HEK293 (cell line): ENCODE measurements at regions not wholly inside any gene's neighbourhood (a gene's known extent, or its start where the extent isn't known, plus 50 kb on each side); places are given as distances from the start of the nearest gene placed in this dataset.

Experiments
- REST ChIP-seq: fragments of 450-650 bp; formaldehyde crosslinking; IDR thresholded peaks from 2 replicates; pipeline ENCODE4 v1.5.1; 2016; ENCODE audit warnings: missing biosample characterization, missing genetic modification characterization
- TCF7L2 ChIP-seq: IDR thresholded peaks from 2 replicates; pipeline ENCODE4 v1.6.1; 2011; ENCODE audit warnings: low read depth, mild to moderate bottlenecking, inconsistent platforms, low read length, moderate library complexity, borderline replicate concordance
- ZNF561 ChIP-seq: fragments of 450-650 bp; IDR thresholded peaks from 2 replicates; pipeline ENCODE4 v1.5.1; 2018; ENCODE audit warnings: missing biosample characterization, missing genetic modification characterization, borderline replicate concordance
- ZNF610 ChIP-seq: fragments of 450-650 bp; formaldehyde crosslinking; IDR thresholded peaks from 2 replicates; pipeline ENCODE4 v1.5.1; 2016; ENCODE audit warnings: missing biosample characterization, missing genetic modification characterization, borderline replicate concordance
- TF ChIP-seq, protein P1 (sequence below): fragments of 450-650 bp; formaldehyde crosslinking; IDR thresholded peaks from 2 replicates; pipeline ENCODE4 v1.5.1; 2016; ENCODE audit warnings: missing biosample characterization, missing genetic modification characterization
- TF ChIP-seq, protein P2 (sequence below): fragments of 450-650 bp; formaldehyde crosslinking; IDR thresholded peaks from 2 replicates; pipeline ENCODE4 v1.5.1; 2016; ENCODE audit warnings: missing biosample characterization, missing genetic modification characterization

DNA sequence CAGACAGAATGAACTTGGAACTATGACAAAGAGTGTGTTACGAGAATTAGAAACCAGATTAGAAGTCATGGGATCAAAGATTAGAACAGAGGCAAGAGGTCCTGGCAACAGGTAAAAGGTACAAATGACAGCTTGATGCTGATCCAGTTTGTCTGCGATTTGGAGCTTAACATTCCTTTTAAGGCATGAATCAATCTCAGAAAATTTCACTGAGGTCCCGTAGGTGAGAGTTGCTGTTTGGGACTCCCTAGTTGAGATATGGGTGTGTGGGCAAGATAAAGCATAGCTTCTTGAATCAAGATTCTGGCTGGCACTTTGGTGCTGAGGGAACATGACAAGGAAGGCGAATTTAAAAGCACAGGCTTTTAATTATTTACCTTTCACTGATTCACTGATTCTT is 62.6 kb upstream of the ACSL4 start:
- TF ChIP-seq ZNF561 (tag by site-specific recombination) (no peak), TCF7L2 (no peak), ZNF610 (no peak), REST (tag by site-specific recombination) (no peak)
- TF ChIP-seq, protein P1, sequence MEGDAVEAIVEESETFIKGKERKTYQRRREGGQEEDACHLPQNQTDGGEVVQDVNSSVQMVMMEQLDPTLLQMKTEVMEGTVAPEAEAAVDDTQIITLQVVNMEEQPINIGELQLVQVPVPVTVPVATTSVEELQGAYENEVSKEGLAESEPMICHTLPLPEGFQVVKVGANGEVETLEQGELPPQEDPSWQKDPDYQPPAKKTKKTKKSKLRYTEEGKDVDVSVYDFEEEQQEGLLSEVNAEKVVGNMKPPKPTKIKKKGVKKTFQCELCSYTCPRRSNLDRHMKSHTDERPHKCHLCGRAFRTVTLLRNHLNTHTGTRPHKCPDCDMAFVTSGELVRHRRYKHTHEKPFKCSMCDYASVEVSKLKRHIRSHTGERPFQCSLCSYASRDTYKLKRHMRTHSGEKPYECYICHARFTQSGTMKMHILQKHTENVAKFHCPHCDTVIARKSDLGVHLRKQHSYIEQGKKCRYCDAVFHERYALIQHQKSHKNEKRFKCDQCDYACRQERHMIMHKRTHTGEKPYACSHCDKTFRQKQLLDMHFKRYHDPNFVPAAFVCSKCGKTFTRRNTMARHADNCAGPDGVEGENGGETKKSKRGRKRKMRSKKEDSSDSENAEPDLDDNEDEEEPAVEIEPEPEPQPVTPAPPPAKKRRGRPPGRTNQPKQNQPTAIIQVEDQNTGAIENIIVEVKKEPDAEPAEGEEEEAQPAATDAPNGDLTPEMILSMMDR (tag by site-specific recombination): no peak
- TF ChIP-seq, protein P2, sequence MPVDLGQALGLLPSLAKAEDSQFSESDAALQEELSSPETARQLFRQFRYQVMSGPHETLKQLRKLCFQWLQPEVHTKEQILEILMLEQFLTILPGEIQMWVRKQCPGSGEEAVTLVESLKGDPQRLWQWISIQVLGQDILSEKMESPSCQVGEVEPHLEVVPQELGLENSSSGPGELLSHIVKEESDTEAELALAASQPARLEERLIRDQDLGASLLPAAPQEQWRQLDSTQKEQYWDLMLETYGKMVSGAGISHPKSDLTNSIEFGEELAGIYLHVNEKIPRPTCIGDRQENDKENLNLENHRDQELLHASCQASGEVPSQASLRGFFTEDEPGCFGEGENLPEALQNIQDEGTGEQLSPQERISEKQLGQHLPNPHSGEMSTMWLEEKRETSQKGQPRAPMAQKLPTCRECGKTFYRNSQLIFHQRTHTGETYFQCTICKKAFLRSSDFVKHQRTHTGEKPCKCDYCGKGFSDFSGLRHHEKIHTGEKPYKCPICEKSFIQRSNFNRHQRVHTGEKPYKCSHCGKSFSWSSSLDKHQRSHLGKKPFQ (tag by site-specific recombination): no peak
